GM19463 (cell line): ENCODE measurements at regions not wholly inside any gene's neighbourhood (a gene's known extent, or its start where the extent isn't known, plus 50 kb on each side); places are given as distances from the start of the nearest gene placed in this dataset.
"Not testable (repeated sequence)": the region's sequence is repeated elsewhere in the genome, so short reads cannot be mapped to it uniquely, and the experiment has no call there.

ENCODE experiments used
- ATAC-seq: cut with Tn5 transposase; IDR thresholded peaks from one replicate; pipeline ENCODE4 v1.9.1; 2021; ENCODE audit warnings: mild to moderate bottlenecking, moderate library complexity; ENCODE audit not compliant: unreplicated experiment

DNA sequence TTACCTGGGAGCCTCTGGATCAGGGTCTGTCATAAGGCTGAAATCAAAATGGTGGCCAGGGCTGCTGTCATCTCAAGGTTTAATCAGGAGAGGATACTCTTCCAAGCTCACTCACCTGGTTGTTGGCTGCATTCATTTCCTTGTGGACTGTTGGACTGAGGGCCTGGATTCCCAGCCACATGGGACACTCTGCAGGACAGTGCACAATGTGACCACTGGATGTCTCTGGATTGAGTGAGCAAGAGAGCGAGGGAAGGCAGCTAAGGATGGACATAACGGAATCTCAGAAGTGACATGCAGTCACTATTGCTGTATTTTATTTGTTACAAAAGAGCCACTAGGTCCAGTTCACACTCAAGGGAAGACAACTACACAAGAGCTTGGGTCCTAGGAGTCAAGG, 229.1 kb downstream of the S1PR1 start:
- ATAC-seq, result no peak

DNA sequence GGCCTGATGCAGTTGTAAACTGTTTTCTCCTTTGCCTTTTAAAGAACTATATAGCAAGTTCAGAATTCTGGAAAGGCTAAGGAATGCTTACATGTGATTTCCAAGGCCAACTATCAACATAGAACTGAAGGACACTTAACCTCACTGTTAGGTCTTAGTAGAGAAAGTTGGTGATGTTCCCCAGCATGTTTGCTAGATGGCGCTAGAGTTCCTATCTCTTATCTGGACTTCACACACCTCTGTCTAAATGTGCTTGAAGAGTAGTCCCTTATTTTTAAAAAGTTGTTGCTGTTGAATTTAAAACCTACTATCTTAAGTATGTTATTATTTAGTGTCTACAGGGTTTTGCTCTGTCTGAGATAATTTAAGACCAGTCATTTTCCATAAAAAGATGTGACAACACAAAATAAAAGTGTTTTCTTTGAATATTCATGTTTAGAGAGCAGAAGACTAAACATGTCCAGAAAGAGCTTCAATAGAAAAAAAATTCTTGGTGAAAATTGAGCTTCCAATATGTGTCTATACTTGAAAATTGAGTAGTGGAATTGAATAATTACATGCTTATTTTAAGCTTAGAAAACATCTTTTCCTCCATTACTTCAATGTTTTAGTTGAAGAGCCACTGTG, 237.3 kb downstream of the S1PR1 start:
- ATAC-seq, result no peak

DNA sequence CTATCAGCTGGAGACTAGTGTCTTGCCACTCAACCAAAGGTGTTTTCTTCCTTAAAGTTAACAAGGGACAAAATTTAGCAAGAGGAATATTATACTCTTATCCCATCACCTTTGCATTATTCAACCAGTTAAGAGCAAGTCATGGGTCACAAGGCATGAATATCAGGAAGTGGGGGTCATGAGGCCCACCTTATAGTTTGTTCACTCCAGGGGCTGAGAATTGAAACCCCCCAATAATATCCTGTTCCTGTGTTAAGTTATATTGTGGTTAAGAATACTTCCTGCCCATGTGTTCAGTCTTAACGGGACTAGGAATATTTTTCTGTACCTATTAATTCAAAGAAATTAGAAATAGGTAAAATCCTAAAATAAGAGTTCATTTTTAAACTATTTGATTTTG, 239.7 kb downstream of the S1PR1 start:
- no peak for ATAC-seq

DNA sequence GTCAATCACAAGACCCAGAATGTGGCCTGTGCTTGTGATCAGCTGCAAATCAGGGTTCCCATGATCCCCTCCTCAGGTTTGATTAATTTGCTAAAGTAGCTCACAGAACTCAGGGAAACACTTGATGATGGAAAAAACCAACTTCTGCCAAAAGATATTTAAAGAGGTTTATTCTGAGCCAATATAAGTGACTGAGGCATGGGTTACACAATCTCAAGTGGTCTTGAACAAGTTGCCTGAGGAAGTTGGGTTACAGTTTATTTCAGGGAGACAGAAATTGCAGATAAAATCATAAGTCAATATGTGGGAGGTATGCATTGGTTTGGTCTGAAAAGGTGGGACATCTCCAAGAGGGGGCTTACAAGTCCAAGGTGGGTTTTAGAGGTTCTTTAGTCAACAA, 243.1 kb downstream of the S1PR1 start:
- ATAC-seq, result no peak

DNA sequence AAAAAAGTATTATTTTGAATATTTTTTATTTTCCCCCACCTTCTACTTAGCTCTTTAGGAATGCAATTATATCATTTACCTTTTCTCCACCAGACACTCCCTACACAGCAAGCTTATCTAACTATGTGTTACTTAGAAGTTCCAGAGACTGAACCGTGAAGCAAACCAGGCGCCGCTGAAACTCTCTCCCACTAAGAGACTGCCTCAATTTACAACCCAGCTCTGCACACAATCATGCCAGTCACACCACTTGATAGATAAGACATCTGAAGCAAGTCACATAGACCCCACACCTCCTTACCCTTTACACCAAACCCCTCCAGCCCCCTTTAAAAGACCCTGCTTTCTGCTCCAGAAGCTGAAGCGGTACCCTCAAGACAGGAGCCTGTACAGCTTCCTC, 245.5 kb downstream of the S1PR1 start:
- ATAC-seq, result no peak

DNA sequence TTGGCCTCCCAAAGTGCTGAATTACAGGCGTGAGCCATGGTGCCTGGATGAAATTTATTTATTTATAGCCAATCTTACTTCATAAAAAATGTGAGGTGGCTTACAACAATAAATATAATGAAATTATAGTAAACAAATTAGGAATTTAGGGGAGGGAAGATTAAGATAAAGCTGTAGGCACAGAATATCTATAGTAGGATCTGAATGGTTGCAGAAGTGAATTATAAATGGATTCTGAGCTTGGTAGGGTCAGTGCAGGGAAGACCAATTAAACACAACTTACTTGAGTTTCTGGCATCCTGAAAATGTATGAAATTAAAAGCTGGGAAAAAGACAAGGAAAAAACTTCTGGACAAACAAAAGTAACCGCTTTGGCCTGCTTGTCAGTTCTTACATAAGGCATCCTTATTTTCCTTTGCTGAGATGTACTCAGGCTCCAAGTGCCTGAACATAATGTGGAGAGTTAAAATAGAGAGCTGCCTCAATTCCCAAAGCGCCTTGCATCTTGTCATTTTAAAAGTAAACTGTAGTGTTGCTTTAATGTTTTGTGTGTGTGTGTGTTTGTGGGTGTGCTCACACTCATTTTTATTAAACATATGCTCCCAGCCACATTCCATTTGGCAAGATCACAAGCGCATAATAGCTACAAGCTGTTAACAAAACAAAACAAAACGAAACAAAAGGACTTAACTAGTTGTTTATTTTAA, 247.3 kb downstream of the S1PR1 start:
- ATAC-seq, result no peak

DNA sequence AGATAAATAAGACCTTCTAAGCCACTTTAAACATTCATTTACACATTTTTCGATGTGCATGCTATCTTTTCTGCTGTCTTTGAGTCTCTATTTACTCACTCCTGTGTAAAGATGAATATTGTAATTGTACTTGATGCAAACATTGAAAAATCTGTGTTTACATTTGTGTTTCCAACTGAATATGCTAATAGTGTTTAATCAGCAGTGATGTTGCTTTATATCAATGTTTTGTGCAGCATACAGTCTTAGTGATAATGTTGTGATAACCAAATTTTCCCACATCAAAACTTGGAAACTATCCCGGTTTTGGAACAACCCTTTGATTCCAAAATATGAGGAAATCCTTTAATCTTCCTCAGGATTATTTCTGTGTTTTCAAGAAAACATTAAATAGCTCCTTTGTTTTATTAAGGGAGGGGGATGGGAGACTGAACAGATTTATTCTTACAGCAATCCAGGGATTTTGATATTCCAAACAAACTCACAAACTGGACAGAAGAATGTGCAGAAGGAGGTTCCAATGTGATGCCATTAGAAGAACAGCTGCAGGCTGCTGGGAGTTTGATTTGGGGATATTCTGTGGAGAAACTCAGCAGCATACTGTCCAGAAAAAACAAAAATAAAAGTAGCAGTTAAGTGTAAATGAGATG, 248.0 kb downstream of the S1PR1 start:
- no peak for ATAC-seq

DNA sequence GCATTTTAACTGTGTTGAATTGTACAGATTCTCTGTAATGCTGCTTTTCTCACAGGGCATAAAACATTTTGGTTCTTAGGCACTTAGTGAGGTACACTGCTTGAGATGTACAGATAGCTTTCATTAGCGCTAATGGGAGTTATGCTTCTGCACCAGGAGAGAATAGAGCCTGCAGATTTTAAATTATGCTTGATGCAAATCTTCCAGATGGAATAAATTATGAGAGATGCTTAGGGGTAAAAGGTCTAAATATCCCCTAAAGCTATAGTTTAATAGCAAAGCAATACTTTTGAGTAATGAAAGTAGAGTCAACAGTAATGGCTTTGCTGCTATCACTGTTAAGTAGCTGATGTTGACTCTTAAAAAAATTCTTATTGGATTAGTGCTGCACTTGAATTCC, 248.9 kb downstream of the S1PR1 start:
- ATAC-seq, result no peak

DNA sequence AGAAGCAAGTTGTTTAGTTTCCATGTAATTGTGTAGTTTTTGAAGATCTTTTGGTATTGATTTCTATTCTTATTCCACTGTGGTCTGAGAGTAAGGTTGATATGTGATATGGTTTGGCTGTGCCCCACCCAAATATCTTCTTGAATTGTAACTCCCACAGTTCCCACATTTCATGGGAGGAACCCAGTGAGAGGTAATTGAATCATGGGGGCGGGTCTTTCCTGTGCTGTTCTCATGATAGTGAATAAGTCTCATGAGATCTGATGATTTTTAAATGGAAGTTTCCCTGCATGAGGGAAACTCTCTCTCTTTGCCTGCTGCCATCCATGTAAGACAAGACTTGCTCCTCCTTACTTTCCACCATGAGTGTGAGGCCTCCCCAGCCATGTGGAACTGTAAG, 255.3 kb downstream of the S1PR1 start:
- ATAC-seq, result not testable (repeated sequence)

DNA sequence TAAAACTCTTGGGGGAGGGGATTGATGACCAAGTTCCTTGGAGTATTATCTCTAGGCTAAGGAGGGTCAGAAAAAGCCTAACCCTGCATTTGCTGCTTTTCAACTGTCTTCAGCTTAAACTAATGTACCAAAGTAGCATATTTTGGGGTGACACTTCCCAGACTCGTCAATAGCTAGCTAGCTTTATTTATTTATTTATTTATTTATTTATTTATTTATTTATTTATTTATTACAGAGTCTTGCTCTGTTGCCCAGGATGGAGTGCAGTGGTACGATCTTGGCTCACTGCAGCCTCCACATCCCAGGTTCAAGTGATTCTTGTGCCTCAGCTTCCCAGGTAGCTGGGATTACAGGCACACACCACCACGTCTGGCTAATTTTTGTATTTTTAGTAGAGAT, 257.1 kb downstream of the S1PR1 start:
- not testable (repeated sequence) for ATAC-seq

DNA sequence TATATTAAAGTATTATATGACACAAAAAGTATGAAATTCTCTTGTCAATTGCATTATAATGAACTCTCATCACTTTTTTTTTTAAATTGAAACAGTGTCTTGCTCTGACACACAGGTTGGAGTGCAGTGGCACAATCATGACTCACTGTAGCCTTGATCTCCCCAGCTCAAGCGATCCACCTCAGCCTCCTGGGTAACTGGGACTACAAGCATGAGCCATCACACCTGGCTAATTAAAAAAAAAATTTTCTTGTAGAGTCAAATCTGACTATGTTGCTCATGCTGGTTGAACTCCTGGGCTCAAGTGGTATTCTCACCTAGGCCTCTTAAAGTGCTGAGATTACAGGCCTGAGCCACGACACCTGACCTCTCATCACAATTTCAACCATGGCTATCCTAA, 259.3 kb downstream of the S1PR1 start:
- no peak for ATAC-seq

DNA sequence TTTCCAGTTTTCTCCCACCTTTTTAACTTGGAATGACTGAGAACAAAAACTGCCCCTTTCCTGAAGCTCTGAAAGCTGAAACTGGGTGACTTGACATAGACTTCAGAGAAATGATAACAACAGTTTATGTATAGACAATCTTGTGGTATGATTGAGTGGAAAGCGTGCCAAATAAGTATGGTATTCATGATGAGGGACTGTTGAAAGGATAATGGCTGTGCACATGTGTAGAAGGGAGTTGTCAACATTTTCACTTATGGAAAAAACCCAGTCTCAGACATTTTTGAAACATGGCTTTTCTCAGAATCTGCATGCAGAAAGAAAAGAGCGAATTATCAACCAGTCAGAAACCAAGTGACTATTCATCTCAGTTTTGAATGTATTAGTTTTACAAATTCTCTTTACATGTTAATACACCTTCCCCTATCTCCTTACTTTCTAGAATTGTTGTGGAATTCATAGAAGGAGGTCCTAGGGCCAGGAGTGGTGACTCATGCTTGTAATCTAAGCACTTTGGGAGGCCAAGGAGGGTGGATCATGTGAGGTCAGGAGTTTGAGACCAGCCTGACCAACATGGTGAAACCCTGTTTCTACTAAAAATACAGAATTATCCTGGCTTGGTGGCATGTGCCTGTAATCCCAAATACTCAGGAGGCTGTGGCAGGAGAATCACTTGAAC, 261.2 kb downstream of the S1PR1 start:
- no peak for ATAC-seq

DNA sequence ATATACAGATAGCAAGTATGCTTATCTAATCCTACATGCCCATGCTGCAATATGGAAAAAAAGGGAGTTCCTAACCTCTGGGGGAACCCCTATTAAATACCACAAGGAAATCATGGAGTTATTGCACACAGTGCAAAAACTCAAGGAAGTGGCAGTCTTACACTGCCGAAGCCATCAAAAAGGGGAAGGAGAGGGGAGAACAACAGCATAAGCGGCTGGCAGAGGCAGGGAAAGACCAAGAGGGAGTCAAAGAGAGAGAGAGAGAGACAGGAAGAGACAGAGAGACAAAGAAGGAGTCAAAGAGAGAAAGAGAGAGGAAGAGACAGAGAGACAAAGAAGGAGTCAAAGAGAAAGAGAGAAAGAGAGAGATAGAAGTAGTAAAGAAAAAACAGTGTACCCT, 267.3 kb downstream of the S1PR1 start:
- ATAC-seq, result not testable (repeated sequence)

DNA sequence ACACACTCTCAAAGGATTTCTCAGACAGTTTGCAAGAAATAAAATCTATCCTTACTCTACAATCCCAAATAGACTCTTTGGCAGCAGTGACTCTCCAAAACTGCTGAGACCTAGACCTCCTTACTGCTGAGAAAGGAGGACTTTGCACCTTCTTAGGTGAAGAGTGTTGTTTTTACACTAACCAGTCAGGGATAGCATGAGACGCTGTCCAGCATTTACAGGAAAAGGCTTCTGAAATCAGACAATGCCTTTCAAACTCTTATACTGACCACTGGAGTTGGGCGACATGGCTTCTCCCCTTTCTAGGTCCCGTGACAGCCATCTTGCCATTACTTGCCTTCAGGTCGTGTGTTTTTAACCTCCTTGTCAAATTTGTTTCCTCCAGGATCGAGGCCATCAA, 268.4 kb downstream of the S1PR1 start:
- not testable (repeated sequence) for ATAC-seq

DNA sequence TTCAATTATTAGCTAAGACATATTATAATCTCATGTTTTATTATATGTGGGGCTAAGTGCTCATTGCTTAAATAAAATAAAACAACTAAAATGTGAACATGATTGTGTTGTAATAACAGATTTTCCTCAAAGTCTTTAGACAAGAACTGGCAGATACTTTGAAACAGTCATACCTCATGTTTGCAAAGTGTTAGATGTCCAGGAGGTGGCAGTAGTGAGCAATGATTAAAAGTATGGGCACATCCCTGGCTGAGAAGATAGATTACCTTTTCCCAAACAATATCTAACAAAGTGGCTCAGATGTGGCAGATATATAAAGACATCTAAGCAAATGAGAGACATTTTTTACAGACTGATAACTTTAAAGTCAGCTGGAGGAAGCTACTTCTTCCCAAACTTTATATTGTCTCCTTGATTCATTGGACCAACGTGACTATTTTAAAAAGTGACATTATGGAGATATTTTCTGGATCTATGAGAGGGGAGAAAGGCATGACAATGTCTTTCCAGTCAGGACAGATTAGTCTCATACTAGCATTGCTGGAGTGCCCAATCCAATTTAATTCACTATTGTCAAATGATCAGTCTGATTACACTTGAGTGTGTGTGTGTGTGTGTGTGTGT, 269.8 kb downstream of the S1PR1 start:
- peak; percentile 87 for ATAC-seq

DNA sequence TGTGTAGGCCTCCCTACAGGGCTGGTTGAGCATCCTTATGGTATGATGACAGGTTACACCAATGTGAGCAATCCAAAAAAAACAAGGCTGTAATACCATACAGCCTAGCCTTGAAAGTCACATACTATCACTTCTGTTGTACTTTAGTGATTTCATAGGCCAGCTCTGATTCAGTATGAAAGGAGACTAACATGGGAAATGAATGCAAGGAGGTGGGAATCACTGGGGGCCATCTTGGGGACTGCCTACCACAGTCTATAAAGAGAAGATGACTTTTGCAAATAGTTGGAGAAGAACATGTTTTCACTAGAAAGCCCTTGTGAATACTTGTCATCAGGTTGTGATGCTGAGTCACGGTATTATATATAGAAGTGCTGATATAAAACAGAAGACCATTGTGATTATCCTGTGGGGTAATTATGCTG, 270.7 kb downstream of the S1PR1 start:
- no peak for ATAC-seq

DNA sequence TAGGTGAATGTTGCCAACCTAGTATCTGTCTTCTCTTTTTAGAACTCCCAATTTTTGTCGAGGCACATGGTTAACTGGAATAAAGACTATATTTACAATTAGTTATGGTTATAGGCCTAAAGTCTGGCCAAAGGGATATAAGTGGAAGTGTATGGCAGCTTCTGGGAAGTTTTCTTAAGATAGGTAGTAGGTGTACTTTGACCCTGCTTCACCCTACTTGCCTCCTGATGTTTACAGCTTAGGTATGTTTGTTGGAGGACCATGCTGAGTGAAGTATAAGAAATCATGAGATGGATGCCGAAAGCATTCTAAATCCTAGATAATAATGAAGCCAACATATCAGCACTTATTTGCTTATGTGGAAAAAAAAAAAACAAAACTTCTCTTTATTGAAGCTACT, 272.1 kb downstream of the S1PR1 start:
- no peak for ATAC-seq

DNA sequence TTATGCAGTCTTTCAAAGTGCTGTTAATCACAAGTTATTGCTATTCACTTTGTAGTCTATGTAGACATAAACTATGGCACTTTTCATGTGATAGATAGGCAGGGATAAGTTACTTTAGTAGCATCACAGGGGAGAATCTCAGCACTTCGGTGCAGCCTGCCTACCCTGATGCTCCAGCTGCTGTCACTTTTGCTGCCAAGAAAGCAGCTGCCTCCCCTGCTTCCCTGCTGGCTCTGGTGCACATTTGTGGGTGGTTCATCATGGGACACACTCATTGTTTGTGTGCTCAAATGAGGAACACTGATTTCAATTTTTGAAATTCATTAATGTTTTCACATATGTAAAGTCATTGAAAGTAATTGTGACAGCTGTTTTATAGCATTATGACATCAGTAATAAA, 272.6 kb downstream of the S1PR1 start:
- ATAC-seq, result no peak

DNA sequence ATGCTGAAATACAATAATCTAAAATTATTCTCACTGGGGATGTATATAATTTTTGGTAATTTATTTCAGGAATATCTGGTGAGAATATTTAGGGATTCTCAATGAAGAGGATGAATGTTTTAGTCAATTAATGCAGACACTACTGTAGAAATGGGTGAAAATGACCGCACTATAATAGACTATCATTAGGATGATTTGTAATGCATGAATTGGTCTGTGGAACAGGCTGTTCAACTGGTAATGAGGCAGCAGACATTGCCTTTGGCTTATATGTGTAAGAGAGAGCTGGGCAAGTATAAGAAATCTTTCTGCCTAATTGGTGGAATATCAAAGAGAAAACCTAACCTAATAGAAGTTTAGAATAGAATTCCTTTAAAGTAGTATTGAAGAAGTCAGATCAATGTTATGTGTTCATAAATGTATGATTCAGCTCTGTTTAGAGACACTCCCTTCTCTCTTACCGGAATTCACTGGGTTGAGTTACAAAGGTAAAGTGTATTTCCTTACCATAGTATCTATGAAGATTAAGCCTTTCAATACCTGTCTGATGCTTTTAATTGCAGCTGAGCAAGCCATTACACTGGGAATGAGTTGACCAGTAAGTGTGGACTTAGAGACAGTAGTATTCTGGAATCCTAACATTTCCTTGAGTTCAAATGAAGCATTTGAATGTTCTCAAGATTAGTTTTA, 274.5 kb downstream of the S1PR1 start:
- ATAC-seq, result no peak

DNA sequence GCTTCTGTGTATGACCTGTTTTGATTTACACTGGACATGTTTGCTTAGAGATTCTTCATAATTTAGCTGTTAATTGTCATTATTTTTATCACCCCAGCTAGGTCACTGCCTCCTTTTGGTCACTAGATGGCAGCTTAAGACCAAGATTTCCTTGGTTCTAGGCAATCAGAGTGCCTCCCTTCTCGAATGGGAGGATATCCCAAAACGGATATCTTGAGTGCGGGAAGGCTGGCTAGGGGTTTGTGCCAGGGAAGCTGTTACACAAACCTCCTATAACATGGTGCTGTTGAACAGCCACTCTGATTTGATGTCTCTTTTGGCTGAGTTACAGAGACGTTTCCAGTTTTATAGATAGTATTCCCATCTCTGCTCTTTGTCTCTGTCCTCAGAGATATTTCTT, 283.5 kb downstream of the S1PR1 start:
- peak; percentile 92 for ATAC-seq

DNA sequence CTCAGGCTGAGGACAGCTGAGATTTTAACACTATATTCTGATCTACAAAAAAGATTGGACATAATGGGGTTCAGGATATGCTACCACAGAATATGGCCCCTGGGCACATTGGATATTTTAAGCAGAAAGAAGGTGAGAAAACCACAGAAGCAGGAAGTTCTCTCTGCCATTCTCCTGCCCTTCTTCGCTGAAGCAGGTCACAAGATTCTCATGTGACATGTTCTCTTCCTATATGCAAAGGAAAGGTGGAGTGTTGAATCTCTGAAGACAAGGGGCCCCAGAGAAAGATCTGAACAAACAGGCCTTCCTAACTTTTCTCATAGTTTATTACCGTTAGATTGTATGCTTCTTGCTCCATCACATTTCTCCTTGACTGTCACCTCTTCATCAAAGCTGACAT, 285.7 kb downstream of the S1PR1 start:
- no peak for ATAC-seq
